ENCODE measurements at regions not wholly inside any gene's neighbourhood (a gene's known extent, or its start where the extent isn't known, plus 50 kb on each side); places are given as distances from the start of the nearest gene placed in this dataset.

DNA sequence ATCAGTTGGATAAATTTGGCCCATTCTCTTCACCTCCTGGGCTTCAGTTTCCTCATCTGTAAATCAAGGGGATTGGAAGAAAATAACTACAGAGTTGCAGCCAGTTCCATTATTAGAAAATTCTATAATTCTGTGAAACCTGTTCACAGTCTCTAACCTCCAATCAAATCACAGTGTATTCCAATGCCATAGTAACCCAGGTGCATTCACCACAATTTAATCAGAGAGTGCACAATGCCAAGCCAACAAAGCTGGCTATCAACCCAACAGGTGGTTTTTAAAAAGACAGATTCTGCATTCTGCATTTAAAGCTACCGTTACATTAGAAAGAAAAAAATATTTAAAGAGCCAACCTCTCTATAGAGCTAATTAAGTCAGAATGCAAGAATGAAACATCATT is 308.6 kb downstream of the RNF144A start:
- DNase-seq, result no peak

GRCh38 chr2:7226501-7226900 is 309.3 kb downstream of the RNF144A start:
- DNase-seq, result no peak

DNA sequence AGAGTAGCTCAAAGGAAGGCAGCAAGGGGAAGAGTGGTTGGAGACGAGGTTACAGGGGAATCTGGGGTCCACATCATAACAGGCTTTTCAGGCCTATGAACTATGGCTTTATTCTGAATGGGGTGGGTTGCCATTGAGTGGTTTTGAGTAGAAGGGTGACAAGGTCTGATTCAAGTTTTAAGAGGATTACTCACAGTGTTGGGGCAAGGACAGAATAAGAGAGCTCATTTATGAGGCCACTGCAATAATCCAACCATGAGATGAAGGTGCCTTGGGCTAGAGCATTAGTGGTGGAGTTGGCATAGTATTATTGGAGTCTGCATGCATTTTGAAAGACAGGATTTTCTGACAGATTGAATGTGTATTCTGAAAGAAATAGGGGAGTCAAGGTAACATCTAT is 315.9 kb downstream of the RNF144A start:
- DNase-seq, result no peak

- no peak for DNase-seq
Observed at GRCh38 chr2:7237466-7237865, 320.3 kb downstream of the RNF144A start.

DNA sequence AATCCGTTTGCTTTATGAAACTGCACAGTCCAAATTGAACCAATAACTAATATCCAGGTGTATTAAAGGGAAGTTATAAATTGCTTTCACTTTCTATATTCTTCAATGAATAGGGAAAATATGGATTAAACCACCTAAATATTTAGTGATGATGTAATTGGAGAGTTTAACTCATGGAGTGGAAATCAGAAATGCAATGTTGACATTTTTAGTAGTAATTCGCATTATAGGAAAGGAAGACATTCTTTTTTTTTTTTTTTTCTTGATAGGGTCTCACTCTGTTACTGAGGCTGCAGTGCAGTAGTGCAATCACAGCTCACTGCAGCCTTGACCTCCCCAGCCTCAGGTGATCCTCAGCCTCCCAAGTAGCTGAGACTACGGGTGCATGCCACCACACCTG is 321.9 kb downstream of the RNF144A start:
- DNase-seq, result no peak

- DNase-seq, result no peak
Observed at GRCh38 chr2:7241041-7241745, 324.0 kb downstream of the RNF144A start.

GRCh38 chr2:7242189-7242867 is 325.1 kb downstream of the RNF144A start:
- no peak for DNase-seq

DNA sequence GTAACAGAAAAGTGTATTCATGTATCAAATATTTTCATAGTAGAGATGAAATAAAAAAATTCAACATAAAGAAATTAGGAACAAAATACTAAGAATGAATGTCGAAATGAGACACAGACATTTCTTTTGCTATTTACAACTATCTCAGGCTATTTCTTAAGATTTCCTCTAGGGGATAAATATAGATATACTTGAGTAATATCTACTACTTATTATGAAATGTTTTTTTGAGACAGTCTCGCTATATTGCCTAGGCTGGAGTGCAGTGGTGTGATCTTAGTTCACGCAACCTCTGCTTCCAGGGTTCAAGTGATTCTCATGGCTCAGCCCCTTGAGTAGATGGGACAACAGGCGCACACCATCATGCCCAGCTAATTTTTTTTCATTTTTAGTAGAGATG is 326.1 kb downstream of the RNF144A start:
- no peak for DNase-seq

GRCh38 chr2:7256377-7256776 is 339.2 kb downstream of the RNF144A start:
- no peak for DNase-seq

DNA sequence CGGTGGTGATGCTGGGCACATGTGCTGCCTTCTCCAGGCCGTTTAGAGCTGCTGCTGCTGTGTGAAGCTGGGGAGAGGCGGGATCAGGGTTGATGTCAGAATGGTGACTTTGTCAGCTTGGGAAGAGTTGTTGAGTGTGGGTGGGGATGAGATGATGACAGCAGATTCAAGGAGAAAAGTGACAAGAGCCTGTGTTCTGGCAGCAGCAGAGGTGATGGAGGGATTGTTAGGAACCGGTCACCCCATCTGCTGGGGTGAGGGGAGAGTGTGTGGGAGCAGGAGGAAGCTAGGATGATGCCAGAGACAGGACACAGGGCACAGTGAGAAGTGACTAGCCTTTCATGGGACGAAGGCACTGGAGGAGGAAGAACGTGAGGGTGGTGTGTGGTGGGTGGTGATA is 345.5 kb downstream of the RNF144A start:
- no peak for DNase-seq

- DNase-seq, result no peak
Observed at GRCh38 chr2:7264791-7265190, 347.6 kb downstream of the RNF144A start.

GRCh38 chr2:7265286-7265685 is 348.1 kb downstream of the RNF144A start:
- no peak for DNase-seq

- DNase-seq, result no peak
Observed at GRCh38 chr2:7269106-7269643, 352.0 kb downstream of the RNF144A start.

GRCh38 chr2:7270011-7270431 is 352.8 kb downstream of the RNF144A start:
- DNase-seq, result no peak

DNA sequence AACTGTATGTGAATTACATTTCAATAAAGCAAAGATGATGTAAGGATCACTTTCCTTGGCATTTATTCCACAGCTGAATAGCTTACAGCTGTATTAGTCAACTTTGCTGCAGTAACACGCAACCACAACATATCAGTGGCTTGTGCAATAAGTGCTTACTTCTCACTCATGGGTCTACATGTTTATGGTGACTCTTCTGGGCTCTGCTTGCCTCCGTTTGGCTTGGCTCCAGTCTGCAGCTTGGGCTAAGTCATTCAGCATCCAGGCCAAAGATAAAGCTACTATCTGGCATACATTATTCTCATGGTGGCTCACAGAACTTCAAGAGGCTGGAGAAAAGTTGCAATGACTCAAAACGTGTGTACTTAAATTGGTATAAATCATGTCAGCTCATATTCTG is 355.0 kb downstream of the RNF144A start:
- DNase-seq, result no peak

DNA sequence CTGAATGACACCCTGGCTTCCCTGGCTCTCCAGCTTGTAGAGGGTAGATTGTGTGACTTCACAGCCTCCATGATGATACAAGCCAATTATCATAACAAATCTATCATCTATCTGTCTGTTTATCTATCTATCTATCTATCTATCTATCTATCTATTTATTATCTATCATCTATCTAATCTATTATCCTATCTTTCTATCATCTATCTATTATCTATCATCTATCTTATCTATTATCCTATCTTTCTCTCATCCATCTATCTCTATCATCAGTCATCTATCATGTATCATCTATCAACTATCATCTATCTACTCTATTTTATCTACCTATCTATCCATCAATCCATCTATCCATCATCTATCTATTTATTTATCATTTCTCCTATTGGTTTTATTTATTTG is 361.8 kb downstream of the RNF144A start:
- DNase-seq, result no peak

- DNase-seq, result no peak
Observed at GRCh38 chr2:7279421-7279949, 362.3 kb downstream of the RNF144A start.

DNA sequence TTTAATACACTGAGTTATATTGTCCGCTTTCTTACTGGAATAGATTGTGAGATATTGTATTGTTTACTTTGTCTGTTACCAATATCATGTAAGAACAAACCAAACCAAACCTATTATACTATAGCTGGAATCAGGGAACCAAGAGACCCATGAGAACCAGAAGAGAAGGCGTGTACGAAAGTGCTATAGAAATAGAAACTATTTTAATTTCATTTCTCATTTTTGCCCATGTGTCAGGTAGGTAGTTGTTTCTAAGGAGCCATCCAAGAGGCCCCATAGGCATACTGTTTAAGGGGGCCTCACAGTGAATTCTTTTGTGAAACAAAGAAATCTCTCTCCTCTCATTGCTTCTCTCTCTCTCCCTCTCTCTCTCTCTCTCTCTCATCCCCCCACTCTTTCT is 363.6 kb downstream of the RNF144A start:
- DNase-seq, result no peak

DNA sequence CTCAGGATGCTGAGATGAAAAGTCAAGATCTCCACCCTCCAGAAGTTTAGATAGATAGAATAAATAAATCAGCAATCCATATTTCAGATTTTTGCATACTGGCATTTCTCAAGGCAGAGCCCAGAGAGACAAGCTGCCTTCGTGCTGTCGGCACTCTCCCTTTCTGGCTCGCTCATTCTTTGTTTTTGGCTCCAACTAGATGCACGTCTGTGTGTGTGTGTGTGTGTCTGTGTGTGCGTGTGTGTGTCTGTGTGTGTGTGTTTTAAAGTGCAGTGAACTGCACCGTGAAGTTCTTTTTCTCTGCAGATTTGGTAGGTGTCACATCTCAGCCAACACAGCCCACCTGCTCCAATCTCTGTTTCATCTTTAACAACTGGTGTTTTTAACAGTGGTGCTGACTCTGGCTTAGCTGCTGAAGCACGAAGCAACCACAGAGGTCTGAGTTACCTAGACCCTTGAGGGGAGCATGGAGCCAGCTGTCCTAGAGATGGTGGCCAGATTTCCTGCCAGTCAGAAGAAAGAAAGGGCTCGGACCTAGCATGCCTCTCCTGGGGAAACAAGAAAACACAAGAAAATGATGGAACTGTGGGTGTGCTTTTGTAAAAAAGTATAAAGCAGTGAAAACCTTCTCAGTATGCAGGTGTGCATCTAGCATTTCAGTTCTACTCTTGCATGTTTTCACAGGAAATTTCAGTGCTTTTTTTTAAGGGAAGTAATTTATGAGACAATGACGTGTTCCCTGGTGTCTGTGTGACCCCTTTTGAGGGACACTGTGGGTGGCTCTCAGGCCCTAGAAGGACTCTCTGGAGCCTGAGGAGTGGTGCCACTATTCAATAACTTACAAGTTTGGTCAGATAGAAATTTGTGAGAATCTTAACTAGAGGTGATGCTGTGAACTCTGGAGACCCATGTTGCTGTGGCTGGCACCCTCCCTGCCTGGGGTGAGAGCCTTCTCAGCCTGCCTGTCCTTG is 364.3 kb downstream of the RNF144A start:
- no peak for DNase-seq

- DNase-seq, result no peak
Observed at GRCh38 chr2:7286120-7286519, 368.9 kb downstream of the RNF144A start.

DNA sequence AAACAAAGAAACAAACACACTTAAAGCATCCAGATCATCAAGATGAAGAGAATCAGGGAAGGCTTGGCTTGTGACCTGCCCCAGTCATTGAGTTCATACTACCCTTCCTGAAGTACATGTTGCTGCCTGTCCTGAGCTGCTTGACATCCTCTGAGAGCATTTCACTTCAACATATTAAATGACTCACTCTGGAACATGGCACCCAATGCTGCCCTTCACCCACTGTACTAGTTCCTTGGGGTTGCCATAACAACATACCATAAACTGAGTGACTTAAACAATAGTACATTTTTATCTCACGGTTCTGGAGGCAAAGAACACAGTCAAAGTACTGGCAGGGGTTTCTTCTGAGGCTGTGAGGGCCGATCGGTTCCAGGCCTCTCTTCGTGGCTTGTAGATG is 371.3 kb downstream of the RNF144A start:
- DNase-seq, result no peak

GRCh38 chr2:7289697-7290096 is 372.5 kb downstream of the RNF144A start:
- no peak for DNase-seq

GRCh38 chr2:7292154-7292691 is 375.0 kb downstream of the RNF144A start:
- no peak for DNase-seq
